Right lobe of liver (tissue), 6 donors: ENCODE measurements at regions not wholly inside any gene's neighbourhood (a gene's known extent, or its start where the extent isn't known, plus 50 kb on each side); places are given as distances from the start of the nearest gene placed in this dataset.

Source experiments
- ATAC-seq, 4 donors: fragments of 200-7000 bp; cut with Tn5 transposase; one replicate each; pipeline ENCODE4 v1.9.1; 2020; ENCODE audit warnings: mild to moderate bottlenecking in 4 of 4, moderate library complexity in 4 of 4
- DNase-seq, 3 donors: peaks; one replicate each; pipeline ENCODE4 v3.0.0-alpha.2; 2020
- H3K27ac ChIP-seq, 3 donors: fragments of 200-600 bp; one replicate each; pipeline ENCODE4 v1.8.0; 2022
- H3K27me3 ChIP-seq, 2 donors: fragments of 200-600 bp; one replicate each; pipeline ENCODE4 v1.8.0; 2022
- H3K36me3 ChIP-seq, 4 donors: fragments of 200-600 bp; sonication (generic) in 1 of 4; one replicate each; pipeline versions ENCODE4 v1.5.1 to v1.8.0; 2017 to 2022; ENCODE audit warnings: control low read depth in 1 of 4
- H3K4me1 ChIP-seq, 4 donors: fragments of 200-600 bp; sonication (generic) in 1 of 4; one replicate each; pipeline versions ENCODE4 v1.5.1 to v1.8.0; 2017 to 2022; ENCODE audit warnings: control low read depth in 1 of 4
- H3K4me3 ChIP-seq, 3 donors: fragments of 200-600 bp; one replicate each; pipeline ENCODE4 v1.8.0; 2022
- H3K9me3 ChIP-seq, 4 donors: fragments of 200-600 bp; sonication (generic) in 1 of 4; one replicate each; pipeline versions ENCODE4 v1.5.1 to v1.8.0; 2017 to 2022; ENCODE audit warnings: control low read depth in 1 of 4
- CTCF ChIP-seq, 4 donors: fragments of 200-600 bp in 3 of 4; fragments of 450-650 bp in 1 of 4; IDR thresholded peaks; one replicate each; pipeline versions ENCODE4 v1.5.1 to v1.8.0; 2016 to 2022; ENCODE audit warnings: antibody characterized with exemption in 4 of 4, mild to moderate bottlenecking in 2 of 4
- POLR2A ChIP-seq: fragments of 450-650 bp; IDR thresholded peaks from one replicate; pipeline ENCODE4 v1.6.1; 2017; ENCODE audit warnings: antibody characterized with exemption, mild to moderate bottlenecking
- WGBS: methylation state at CpG from one replicate; pipeline ENCODE4 v1.1.6; 2018; ENCODE audit warnings: low coverage, low lambda C conversion rate; ENCODE audit not compliant: insufficient coverage; ENCODE audit errors: missing lambda C conversion rate; 5-methylcytosine and 5-hydroxymethylcytosine counted together
- intact Hi-C, 2 donors: fragments of 100-400 bp; cut with DNase I; formaldehyde crosslinking; loops; one replicate each; pipeline versions ENCODE4 v1.11.2 to v1.14.1; 2022
- donor health status: DM: no; HTN: yes; CAD: no.
- donor health status: DM: no; HTN: no; CAD: no.
- donor health status: DM: no; HTN: no; CAD: no.
- donor health status: DM: no; HTN: yes; CAD: no.
- donor health status: DM: no; HTN: yes; CAD: no.

DNA sequence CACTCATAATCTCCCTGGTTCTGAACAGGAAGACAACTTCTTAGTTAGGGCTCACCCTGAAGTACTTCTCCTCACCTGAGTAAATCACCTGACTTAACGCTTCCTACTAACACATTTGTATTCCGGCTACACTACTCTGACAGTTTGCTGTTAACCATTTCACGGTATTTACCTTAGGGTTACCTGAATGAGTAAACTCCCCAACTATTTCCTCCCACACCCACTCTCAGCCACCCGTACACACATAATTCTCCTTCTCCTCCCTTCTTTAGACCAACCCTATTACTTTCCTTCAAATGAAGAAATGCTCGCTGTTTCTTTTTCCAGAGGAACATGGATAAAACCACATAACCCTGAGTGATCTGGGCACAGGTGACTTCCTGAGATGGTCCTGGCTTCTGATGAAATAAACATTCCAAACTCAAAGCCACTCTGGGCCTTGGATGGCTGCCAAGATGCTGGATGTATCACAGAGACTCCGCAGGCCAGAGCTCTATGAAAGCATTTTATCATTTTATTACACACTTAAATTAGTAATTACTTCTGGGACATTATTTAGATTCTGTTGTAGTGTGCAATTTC is 183.6 kb upstream of the ATP11B start:
- Histone ChIP-seq H3K4me1 (peaks cover 0 to 12% (median 3%) of the 10 kb centered on the region in 4 donors), H3K27ac (no peak overlapping the region), H3K27me3 (no peaks in the 10 kb centered on the region), H3K4me3 (no peak overlapping the region), H3K9me3 (no peaks in the 10 kb centered on the region), H3K36me3 (no peaks in the 10 kb centered on the region)
- WGBS = 63% methylated on average over 6 of the region's 6 CpGs
- peak in 1 of 3 donors; percentile 58 for DNase-seq
- ATAC-seq = peak in 3 of 4 donors; percentile 50 to 58 (median 54)
- TF ChIP-seq CTCF (IDR thresholded peaks at IDR 0.05) = no peak
- TF ChIP-seq POLR2A = no peak
- intact Hi-C loops = no loop called here

GRCh38 chr3:182612332-182612731 is 181.0 kb upstream of the ATP11B start:
- Histone ChIP-seq H3K27ac (no peak overlapping the region), H3K4me3 (no peak overlapping the region), H3K9me3 (no peaks in the 10 kb centered on the region), H3K4me1 (no peaks in the 10 kb centered on the region), H3K27me3 (no peaks in the 10 kb centered on the region), H3K36me3 (no peaks in the 10 kb centered on the region)
- intact Hi-C loops = no loop called here
- WGBS = 77% methylated on average over 3 of the region's 3 CpGs
- DNase-seq (no peak), ATAC-seq (no peak)
- TF ChIP-seq POLR2A (no peak), CTCF (IDR thresholded peaks at IDR 0.05) (no peak)

GRCh38 chr3:182617500-182617899 is 175.8 kb upstream of the ATP11B start:
- Histone ChIP-seq H3K9me3 (no peaks in the 10 kb centered on the region), H3K27me3 (no peaks in the 10 kb centered on the region), H3K36me3 (no peaks in the 10 kb centered on the region), H3K27ac (no peak overlapping the region), H3K4me3 (no peak overlapping the region), H3K4me1 (no peaks in the 10 kb centered on the region)
- WGBS = 79% methylated on average over 4 of the region's 4 CpGs
- DNase-seq (no peak), ATAC-seq (no peak)
- intact Hi-C loops = no loop called here
- no peak for TF ChIP-seq POLR2A
- TF ChIP-seq CTCF (IDR thresholded peaks at IDR 0.05) = no peak

- Histone ChIP-seq H3K27ac (no peak overlapping the region), H3K4me3 (no peak overlapping the region), H3K4me1 (no peaks in the 10 kb centered on the region), H3K36me3 (no peaks in the 10 kb centered on the region), H3K9me3 (no peaks in the 10 kb centered on the region), H3K27me3 (no peaks in the 10 kb centered on the region)
- DNase-seq (no peak), ATAC-seq (peak; percentile 42 to 78 (median 64))
- peak; percentile 38 to 57 (median 46) for TF ChIP-seq CTCF (IDR thresholded peaks at IDR 0.05)
- no peak for TF ChIP-seq POLR2A
- WGBS = 51% methylated on average over 8 of the region's 8 CpGs
- intact Hi-C loops = no loop called here
Observed at GRCh38 chr3:182618085-182618732, 175.1 kb upstream of the ATP11B start.
